Heart left ventricle (tissue), 13 donors: ENCODE measurements at regions not wholly inside any gene's neighbourhood (a gene's known extent, or its start where the extent isn't known, plus 50 kb on each side); places are given as distances from the start of the nearest gene placed in this dataset.

Experiments
- CTCF ChIP-seq, 12 donors: fragments of 200-600 bp; sonication (generic) in 4 of 12; IDR thresholded peaks; one replicate each; pipeline versions ENCODE4 v1.5.0 to v1.8.0; 2018 to 2022; ENCODE audit warnings: antibody characterized with exemption in 12 of 12, mild to moderate bottlenecking in 5 of 12
- POLR2A ChIP-seq, 2 donors: fragments of 450-650 bp; IDR thresholded peaks; one replicate each; pipeline ENCODE4 v1.6.1; 2017; ENCODE audit warnings: antibody characterized with exemption in 2 of 2, mild to moderate bottlenecking in 2 of 2, moderate library complexity in 2 of 2
- donor health status: ischemic (EF 13 %, LVEDD 7.1; RV severe dilation, severe dysfunction).
- donor health status: DM: no; HTN: yes; CAD: no.
- donor health status: DM: no; HTN: no; CAD: no.
- donor health status: ischemic (EF 25% LVEDD 6.9; RV normal size, moderate dysfunction).
- donor health status: ischemic (EF 25% LVEDD 5.7; RV mildly dilated, moderate dysfunction).
- donor health status: ischemic (EF 35%, LVEDD 5.7; RV mildly dilated, moderate dysfunction).
- donor health status: nonischemic (EF 11% LVEDD 7.7; RV severe dilation, severe dysfunction).
- donor health status: DM: yes; HTN: yes; CAD: no.
- donor health status: PGD.
- donor health status: ischemic (EF 29% LVEDD 5.4; RV normal size, mild dysfunction).
- donor health status: nonischemic (EF 23%, LVEDD 6.1; RV moderate dilation, normal function).

- TF ChIP-seq CTCF (IDR thresholded peaks at IDR 0.05) (no peak), POLR2A (IDR thresholded peaks at IDR 0.05) (no peak)
Observed at GRCh38 chr1:221462345-221462744, 279.5 kb downstream of the DUSP10 start.
